Fibroblast of the aortic adventitia (primary cell): ENCODE measurements at regions not wholly inside any gene's neighbourhood (a gene's known extent, or its start where the extent isn't known, plus 50 kb on each side); places are given as distances from the start of the nearest gene placed in this dataset.

Source experiments
- DNase-seq: peaks from one replicate; pipeline ENCODE4 v3.0.0-alpha.2; 2010; ENCODE audit warnings: low read depth
- H3K4me3 ChIP-seq: 2 replicates; pipeline ENCODE4 v1.5.1; 2011; ENCODE audit warnings: low read depth, mild to moderate bottlenecking, control low read depth, low read length, moderate library complexity
- CTCF ChIP-seq: IDR thresholded peaks from 2 replicates; pipeline ENCODE4 v1.5.1; 2011; ENCODE audit warnings: mild to moderate bottlenecking, low read length, control low read depth, inconsistent platforms; ENCODE audit not compliant: insufficient read depth

DNA sequence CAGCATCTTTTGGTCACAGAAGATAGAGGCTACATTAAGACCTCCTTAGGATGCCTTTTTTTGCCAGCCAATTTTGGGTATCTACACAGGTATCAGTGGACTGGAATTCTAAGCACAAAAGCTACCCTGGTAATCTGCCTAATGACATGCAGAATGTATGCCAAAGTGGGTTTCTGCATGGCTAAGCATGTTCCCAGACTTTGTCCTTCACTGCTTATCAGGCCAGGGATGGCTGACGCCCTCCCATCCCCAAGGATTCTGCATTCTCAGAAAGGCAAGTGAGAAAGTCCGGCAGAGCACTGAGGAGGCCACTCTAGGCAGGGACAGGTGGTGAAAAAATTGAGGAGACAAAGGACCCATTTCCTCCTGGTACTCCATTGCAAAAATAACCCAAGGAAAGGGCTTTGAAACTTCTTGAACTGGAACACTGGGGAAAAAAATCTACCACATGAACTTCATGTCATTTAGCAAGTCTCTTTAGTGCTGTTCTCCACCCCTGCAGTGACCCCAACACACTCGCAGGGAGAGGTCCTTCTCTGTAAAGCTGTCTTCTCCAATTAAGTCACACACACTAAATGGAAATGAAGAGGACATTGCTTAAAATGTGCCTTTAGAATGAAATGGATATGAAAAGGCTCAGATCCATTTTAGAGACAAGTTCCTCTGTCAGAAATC, 91.7 kb upstream of the MAX start:
- no peak overlapping the region for H3K4me3 ChIP-seq
- no peak for DNase-seq
- no peak for TF ChIP-seq CTCF

DNA sequence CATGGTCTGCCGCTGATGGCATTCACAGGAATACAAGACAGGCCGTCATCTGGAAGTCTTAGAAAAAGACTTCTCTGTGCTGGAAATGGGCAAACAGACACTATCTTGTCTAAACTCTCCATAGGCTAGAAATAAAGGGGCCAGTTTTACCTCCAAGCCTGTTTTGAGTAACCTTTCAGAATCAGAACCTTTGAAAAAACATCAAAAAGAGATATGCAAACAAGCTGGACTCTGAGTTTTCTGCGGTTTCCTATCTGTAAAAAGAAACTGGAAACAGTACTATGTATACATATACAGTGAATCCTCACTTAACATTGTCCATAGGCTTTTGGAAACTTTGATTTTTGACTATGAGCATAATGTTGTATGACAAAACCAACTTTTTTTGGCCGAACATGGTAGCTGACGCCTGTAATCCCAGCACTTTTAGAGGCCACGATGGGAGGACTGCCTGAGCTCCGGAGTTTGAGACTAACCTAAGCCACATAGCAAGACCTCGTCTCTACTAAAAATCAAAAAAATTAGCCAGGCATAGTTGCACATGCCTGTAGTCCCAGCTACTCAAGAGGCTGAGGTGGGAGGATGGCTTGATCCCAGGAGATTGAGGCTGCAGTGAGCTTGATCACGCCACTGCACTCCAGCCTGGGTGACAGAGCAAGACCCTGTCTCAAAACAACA, 92.9 kb upstream of the MAX start:
- H3K4me3 ChIP-seq = no peak overlapping the region
- no peak for DNase-seq
- TF ChIP-seq CTCF = no peak

DNA sequence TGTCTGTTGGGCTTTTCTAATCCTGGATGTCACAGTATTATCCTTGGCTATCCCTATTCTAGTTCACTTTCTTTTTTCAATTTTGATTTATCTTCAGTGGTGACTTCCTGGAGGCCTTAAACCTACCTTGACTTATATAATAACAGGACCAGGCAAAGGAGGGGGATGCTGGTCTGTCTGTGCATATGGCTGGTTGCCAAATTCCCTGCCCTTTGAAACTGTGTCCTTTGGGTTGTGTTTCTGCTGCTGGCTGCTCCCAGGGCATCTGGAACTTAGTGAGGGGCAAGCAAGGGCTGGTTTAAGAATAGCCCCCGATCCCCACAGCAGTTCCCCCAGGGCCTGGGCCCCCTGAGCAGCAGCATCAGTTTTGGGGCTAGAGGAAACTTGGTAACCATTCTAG, 96.0 kb upstream of the MAX start:
- H3K4me3 ChIP-seq = no peak overlapping the region
- TF ChIP-seq CTCF = no peak
- DNase-seq = no peak

GRCh38 chr14:65200454-65200853, 98.1 kb upstream of the MAX start:
- no peak overlapping the region for H3K4me3 ChIP-seq
- no peak for TF ChIP-seq CTCF
- DNase-seq = peak; percentile 13

GRCh38 chr14:65203574-65203973, 101.3 kb upstream of the MAX start:
- peak; percentile 63 for DNase-seq
- H3K4me3 ChIP-seq = no peak overlapping the region
- no peak for TF ChIP-seq CTCF

DNA sequence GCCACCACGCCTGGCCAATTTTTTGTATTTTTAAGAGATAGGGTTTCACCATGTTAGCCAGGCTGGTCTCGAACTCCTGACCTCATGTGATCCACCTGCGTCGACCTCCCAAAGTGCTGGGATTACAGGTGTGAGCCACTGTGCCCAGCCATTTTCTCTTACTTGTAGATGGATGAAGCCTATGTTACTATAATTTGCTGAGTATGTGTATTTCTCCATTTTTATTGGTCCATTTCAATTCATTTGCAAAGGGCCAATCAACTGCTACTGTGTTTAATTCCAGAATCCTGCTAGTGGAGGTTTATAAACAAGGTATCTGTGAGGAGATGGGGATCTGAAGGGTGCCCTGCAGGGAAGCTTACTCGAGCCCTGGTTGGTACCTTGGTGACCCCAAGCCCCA, 101.7 kb upstream of the MAX start:
- H3K4me3 ChIP-seq = no peak overlapping the region
- DNase-seq = no peak
- no peak for TF ChIP-seq CTCF
